K562 (cell line): ENCODE measurements at regions not wholly inside any gene's neighbourhood (a gene's known extent, or its start where the extent isn't known, plus 50 kb on each side); places are given as distances from the start of the nearest gene placed in this dataset.

Experiments used
- ARNT ChIP-seq, 2 experiments: fragments of 450-650 bp; IDR thresholded peaks; 2 replicates each; pipeline ENCODE4 v1.6.1; 2016; ENCODE audit warnings: mild to moderate bottlenecking in 1 of 2
- EHMT2 ChIP-seq: fragments of 450-650 bp; IDR thresholded peaks from 2 replicates; pipeline ENCODE4 v1.6.1; 2018; ENCODE audit warnings: antibody characterized with exemption
- KDM2B ChIP-seq: fragments of 250-450 bp; sonication (Bioruptor Pico); IDR thresholded peaks from 2 replicates; pipeline ENCODE4 v1.8.0; 2021; ENCODE audit warnings: mild to moderate bottlenecking, moderate library complexity
- PTTG1 ChIP-seq: fragments of 450-650 bp; IDR thresholded peaks from 2 replicates; pipeline ENCODE4 v1.6.1; 2016; ENCODE audit warnings: low read depth, mild to moderate bottlenecking, missing genetic modification characterization, missing compliant biosample characterization
- RFX5 ChIP-seq: IDR thresholded peaks from 2 replicates; pipeline ENCODE4 v1.6.1; 2011; ENCODE audit warnings: low read depth, mild to moderate bottlenecking, improper control_type of control experiment, low read length
- SAFB2 ChIP-seq: fragments of 200-400 bp; formaldehyde crosslinking; IDR thresholded peaks from 2 replicates; pipeline ENCODE4 v1.6.1; 2018; ENCODE audit warnings: borderline replicate concordance, low read length, low read depth, moderate library complexity; ENCODE audit not compliant: severe bottlenecking
- ZBTB1 ChIP-seq: sonication (generic); formaldehyde crosslinking; IDR thresholded peaks from 2 replicates; pipeline ENCODE4 v1.8.1; 2023; ENCODE audit warnings: missing genetic modification reagents, low read depth, mild to moderate bottlenecking, borderline replicate concordance
- TF ChIP-seq, protein P1 (sequence below), 3 experiments: IDR thresholded peaks in 2 of 3; conservative IDR thresholded peaks in 1 of 3; 2 replicates each; pipeline ENCODE4 v1.5.1; 2011 to 2012; ENCODE audit warnings: low read length in 3 of 3, mild to moderate bottlenecking in 3 of 3, control low read depth in 2 of 3, improper control_type of control experiment in 1 of 3, inconsistent platforms in 1 of 3, low read depth in 1 of 3, mixed read lengths in 1 of 3, moderate library complexity in 1 of 3; ENCODE audit not compliant: insufficient read depth in 2 of 3

DNA sequence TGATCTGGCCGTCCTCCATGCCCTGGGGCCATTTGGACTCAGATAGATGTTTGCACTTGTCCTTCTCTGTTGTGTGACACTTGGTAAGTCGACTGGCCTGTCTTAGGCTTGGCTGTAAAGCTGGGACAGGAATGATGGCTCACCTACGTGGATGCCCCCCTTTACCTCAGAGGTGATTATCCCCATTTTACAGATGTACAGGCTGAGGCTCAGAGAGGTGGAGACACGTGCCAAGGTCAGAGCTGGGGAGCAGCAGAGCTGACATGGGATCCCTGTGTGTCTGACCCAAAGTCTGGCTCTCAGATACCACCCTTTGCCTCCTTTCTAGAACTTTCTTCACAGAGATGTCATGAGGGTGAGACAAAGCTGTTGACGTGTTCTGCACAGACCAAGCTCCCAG is 71.3 kb upstream of the CIBAR2 start:
- no peak for TF ChIP-seq ZBTB1 (CRISPR knock-in tag)
- TF ChIP-seq EHMT2, result no peak
- TF ChIP-seq SAFB2, result no peak
- TF ChIP-seq RFX5, result no peak
- TF ChIP-seq KDM2B (CRISPR knock-in tag), result no peak
- TF ChIP-seq, protein P1, sequence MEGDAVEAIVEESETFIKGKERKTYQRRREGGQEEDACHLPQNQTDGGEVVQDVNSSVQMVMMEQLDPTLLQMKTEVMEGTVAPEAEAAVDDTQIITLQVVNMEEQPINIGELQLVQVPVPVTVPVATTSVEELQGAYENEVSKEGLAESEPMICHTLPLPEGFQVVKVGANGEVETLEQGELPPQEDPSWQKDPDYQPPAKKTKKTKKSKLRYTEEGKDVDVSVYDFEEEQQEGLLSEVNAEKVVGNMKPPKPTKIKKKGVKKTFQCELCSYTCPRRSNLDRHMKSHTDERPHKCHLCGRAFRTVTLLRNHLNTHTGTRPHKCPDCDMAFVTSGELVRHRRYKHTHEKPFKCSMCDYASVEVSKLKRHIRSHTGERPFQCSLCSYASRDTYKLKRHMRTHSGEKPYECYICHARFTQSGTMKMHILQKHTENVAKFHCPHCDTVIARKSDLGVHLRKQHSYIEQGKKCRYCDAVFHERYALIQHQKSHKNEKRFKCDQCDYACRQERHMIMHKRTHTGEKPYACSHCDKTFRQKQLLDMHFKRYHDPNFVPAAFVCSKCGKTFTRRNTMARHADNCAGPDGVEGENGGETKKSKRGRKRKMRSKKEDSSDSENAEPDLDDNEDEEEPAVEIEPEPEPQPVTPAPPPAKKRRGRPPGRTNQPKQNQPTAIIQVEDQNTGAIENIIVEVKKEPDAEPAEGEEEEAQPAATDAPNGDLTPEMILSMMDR (IDR thresholded peaks at IDR 0.05 in 2 of 3, conservative IDR thresholded peaks at IDR 0.05 in 1 of 3; ENCODE audit: insufficient read depth in 2 of 3, low read depth in 1 of 3, low read length in 3 of 3), result no peak
- no peak for TF ChIP-seq ARNT (IDR thresholded peaks at IDR 0.05)
- no peak for TF ChIP-seq PTTG1 (tag)
